Lower lobe of right lung (tissue), 2 donors: ENCODE measurements at regions not wholly inside any gene's neighbourhood (a gene's known extent, or its start where the extent isn't known, plus 50 kb on each side); places are given as distances from the start of the nearest gene placed in this dataset.

Source experiments
- ATAC-seq, 2 donors: fragments of 200-7000 bp; cut with Tn5 transposase; one replicate each; pipeline ENCODE4 v1.9.1; 2020 to 2022; ENCODE audit warnings: mild to moderate bottlenecking in 2 of 2, moderate library complexity in 2 of 2
- DNase-seq: peaks from one replicate; pipeline ENCODE4 v3.0.0-alpha.2; 2020
- H3K27ac ChIP-seq: fragments of 200-600 bp; one replicate; pipeline ENCODE4 v1.8.0; 2022
- H3K27me3 ChIP-seq: fragments of 200-600 bp; one replicate; pipeline ENCODE4 v1.8.0; 2022; ENCODE audit warnings: low read depth
- H3K36me3 ChIP-seq: fragments of 200-600 bp; one replicate; pipeline ENCODE4 v1.8.0; 2022; ENCODE audit warnings: mild to moderate bottlenecking
- H3K4me1 ChIP-seq: fragments of 200-600 bp; one replicate; pipeline ENCODE4 v1.8.0; 2022
- H3K4me3 ChIP-seq: fragments of 200-600 bp; one replicate; pipeline ENCODE4 v1.8.0; 2022; ENCODE audit warnings: mild to moderate bottlenecking
- H3K9me3 ChIP-seq: fragments of 200-600 bp; one replicate; pipeline ENCODE4 v1.8.0; 2022
- CTCF ChIP-seq: fragments of 200-600 bp; IDR thresholded peaks from one replicate; pipeline ENCODE4 v1.8.0; 2022; ENCODE audit warnings: antibody characterized with exemption, mild to moderate bottlenecking
- intact Hi-C: fragments of 100-400 bp; cut with DNase I; formaldehyde crosslinking; loops from one replicate; pipeline ENCODE4 v1.11.0; 2022
- donor health status: DM: no; HTN: yes; CAD: no; lungs with severe emphysema.

GRCh38 chr20:40156600-40157317 is 532.3 kb downstream of the MAFB start:
- Histone ChIP-seq H3K36me3 (no peaks in the 10 kb centered on the region), H3K4me3 (no peak overlapping the region), H3K27ac (no peak overlapping the region), H3K9me3 (no peaks in the 10 kb centered on the region), H3K4me1 (no peaks in the 10 kb centered on the region), H3K27me3 (no peaks in the 10 kb centered on the region)
- TF ChIP-seq CTCF, result no peak
- intact Hi-C loops, result no loop called here
- DNase-seq (no peak), ATAC-seq (no peak)

GRCh38 chr20:40154514-40154913 is 534.5 kb downstream of the MAFB start:
- Histone ChIP-seq H3K36me3 (no peaks in the 10 kb centered on the region), H3K9me3 (no peaks in the 10 kb centered on the region), H3K27ac (no peak overlapping the region), H3K4me3 (no peak overlapping the region), H3K4me1 (no peaks in the 10 kb centered on the region), H3K27me3 (no peaks in the 10 kb centered on the region)
- no peak for TF ChIP-seq CTCF
- ATAC-seq (no peak), DNase-seq (no peak)
- intact Hi-C loops, result no loop called here

- no peaks in the 10 kb centered on the region for H3K9me3 ChIP-seq
- no peaks in the 10 kb centered on the region for H3K4me1 ChIP-seq
- ATAC-seq (no peak), DNase-seq (no peak)
- no peak overlapping the region for H3K4me3 ChIP-seq
- H3K36me3 ChIP-seq, result no peaks in the 10 kb centered on the region
- no peaks in the 10 kb centered on the region for H3K27me3 ChIP-seq
- intact Hi-C loops, result no loop called here
- no peak for TF ChIP-seq CTCF
- no peak overlapping the region for H3K27ac ChIP-seq
These were observed 540.1 kb downstream of the MAFB start for GRCh38 chr20:40148886-40149285.

GRCh38 chr20:40146071-40146470 is 543.0 kb downstream of the MAFB start:
- Histone ChIP-seq H3K27ac (no peak overlapping the region), H3K36me3 (no peaks in the 10 kb centered on the region), H3K4me1 (no peaks in the 10 kb centered on the region), H3K9me3 (no peaks in the 10 kb centered on the region), H3K27me3 (no peaks in the 10 kb centered on the region), H3K4me3 (no peak overlapping the region)
- ATAC-seq (no peak), DNase-seq (no peak)
- no peak for TF ChIP-seq CTCF
- intact Hi-C loops, result no loop called here

GRCh38 chr20:40144581-40144980 is 544.5 kb downstream of the MAFB start:
- no peak overlapping the region for H3K27ac ChIP-seq
- H3K9me3 ChIP-seq, result no peaks in the 10 kb centered on the region
- ATAC-seq, result no peak
- TF ChIP-seq CTCF, result no peak
- DNase-seq, result no peak
- intact Hi-C loops, result no loop called here
- H3K36me3 ChIP-seq, result no peaks in the 10 kb centered on the region
- H3K4me3 ChIP-seq, result no peak overlapping the region
- no peaks in the 10 kb centered on the region for H3K27me3 ChIP-seq
- no peaks in the 10 kb centered on the region for H3K4me1 ChIP-seq
